ENCODE measurements at regions not wholly inside any gene's neighbourhood (a gene's known extent, or its start where the extent isn't known, plus 50 kb on each side); places are given as distances from the start of the nearest gene placed in this dataset.

DNA sequence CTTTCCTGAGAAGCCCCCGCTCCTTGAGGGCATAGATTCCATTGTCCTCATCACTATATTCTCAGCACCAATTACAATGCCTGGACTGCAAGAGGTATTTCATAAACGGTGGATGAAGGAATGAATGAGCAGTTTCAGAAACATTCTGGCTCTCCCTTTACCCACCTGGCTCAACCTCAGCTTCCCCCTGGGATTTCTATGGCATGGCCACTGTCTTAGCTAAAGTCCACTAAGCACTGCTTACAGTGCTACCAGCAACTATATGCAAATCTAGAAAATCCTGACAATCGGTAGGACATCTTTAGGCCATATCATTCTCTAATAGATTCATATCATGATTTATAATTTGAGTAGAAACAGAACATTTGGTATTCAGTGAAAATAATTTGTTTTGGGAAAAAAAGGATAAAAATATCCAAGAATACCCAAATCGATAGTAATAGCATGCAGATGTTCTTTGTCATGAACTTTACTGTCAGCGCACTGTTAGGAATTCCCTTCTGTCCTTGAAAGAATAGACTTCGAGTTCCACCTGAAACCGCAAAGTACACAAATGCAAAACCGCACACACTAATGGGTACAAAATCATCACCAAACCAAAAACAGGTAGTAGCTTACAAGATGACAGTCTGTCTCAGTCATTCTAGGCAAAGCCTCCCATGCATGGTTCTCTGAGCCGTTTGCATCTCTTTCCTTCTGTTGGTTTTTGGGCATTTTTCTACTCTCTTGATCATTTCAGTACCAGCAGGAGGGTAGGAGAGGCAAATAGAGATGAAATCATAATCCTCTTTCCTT lies 303.6 kb upstream of the ID2 start:
- TF ChIP-seq EP300 (IDR thresholded peaks at IDR 0.05) (no peak), POLR2A (IDR thresholded peaks at IDR 0.05; ENCODE audit: low read depth) (no peak)
- TF ChIP-seq, protein P1, sequence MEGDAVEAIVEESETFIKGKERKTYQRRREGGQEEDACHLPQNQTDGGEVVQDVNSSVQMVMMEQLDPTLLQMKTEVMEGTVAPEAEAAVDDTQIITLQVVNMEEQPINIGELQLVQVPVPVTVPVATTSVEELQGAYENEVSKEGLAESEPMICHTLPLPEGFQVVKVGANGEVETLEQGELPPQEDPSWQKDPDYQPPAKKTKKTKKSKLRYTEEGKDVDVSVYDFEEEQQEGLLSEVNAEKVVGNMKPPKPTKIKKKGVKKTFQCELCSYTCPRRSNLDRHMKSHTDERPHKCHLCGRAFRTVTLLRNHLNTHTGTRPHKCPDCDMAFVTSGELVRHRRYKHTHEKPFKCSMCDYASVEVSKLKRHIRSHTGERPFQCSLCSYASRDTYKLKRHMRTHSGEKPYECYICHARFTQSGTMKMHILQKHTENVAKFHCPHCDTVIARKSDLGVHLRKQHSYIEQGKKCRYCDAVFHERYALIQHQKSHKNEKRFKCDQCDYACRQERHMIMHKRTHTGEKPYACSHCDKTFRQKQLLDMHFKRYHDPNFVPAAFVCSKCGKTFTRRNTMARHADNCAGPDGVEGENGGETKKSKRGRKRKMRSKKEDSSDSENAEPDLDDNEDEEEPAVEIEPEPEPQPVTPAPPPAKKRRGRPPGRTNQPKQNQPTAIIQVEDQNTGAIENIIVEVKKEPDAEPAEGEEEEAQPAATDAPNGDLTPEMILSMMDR (IDR thresholded peaks at IDR 0.05) = no peak

All from esophagus muscularis mucosa (tissue), 4 donors.